Activated CD8-positive, alpha-beta T cell treated with anti-CD3 and anti-CD28 coated beads for 36 hours (primary cell): ENCODE measurements at regions not wholly inside any gene's neighbourhood (a gene's known extent, or its start where the extent isn't known, plus 50 kb on each side); places are given as distances from the start of the nearest gene placed in this dataset.

Source experiments
- ATAC-seq: fragments of 200-7000 bp; cut with Tn5 transposase; one replicate; pipeline ENCODE4 v1.10.0; 2021; ENCODE audit warnings: mild to moderate bottlenecking, moderate library complexity
- CTCF ChIA-PET: fragments of 350-600 bp; sonication (Branson Sonifier 250); formaldehyde crosslinking; loops from one replicate; lab custom pipeline; 2021; ENCODE audit warnings: antibody characterized with exemption; lab: Charles Lee
- POLR2A ChIA-PET: fragments of 350-600 bp; sonication (Branson Sonifier 250); formaldehyde crosslinking; loops from one replicate; lab custom pipeline; 2021; ENCODE audit warnings: antibody characterized with exemption; lab: Charles Lee
- DNase-seq: peaks from one replicate; pipeline ENCODE4 v3.0.0-alpha.2; 2020
- H3K27ac Mint-ChIP-seq: one replicate; pipeline ENCODE4 v1.8.0; 2021; ENCODE audit warnings: mild to moderate bottlenecking, mixed read lengths
- H3K27me3 Mint-ChIP-seq: one replicate; pipeline ENCODE4 v1.8.0; 2021; ENCODE audit warnings: mixed read lengths
- H3K36me3 Mint-ChIP-seq: one replicate; pipeline ENCODE4 v1.8.0; 2021; ENCODE audit warnings: low read depth, mixed read lengths
- H3K4me1 Mint-ChIP-seq: one replicate; pipeline ENCODE4 v1.8.0; 2021; ENCODE audit warnings: low read depth, mixed read lengths
- H3K4me3 Mint-ChIP-seq: one replicate; pipeline ENCODE4 v1.8.0; 2021; ENCODE audit warnings: mild to moderate bottlenecking, moderate library complexity, mixed read lengths
- H3K9me3 Mint-ChIP-seq: one replicate; pipeline ENCODE4 v1.8.0; 2021; ENCODE audit warnings: mixed read lengths
- intact Hi-C: fragments of 100-400 bp; cut with micrococcal nuclease; formaldehyde crosslinking; loops from one replicate; pipeline ENCODE4 v1.10.0; 2022
- TF ChIP-seq, protein P1 (sequence below): fragments of 200-600 bp; IDR thresholded peaks from one replicate; pipeline ENCODE4 v1.8.0; 2022; ENCODE audit warnings: antibody characterized with exemption, mild to moderate bottlenecking

DNA sequence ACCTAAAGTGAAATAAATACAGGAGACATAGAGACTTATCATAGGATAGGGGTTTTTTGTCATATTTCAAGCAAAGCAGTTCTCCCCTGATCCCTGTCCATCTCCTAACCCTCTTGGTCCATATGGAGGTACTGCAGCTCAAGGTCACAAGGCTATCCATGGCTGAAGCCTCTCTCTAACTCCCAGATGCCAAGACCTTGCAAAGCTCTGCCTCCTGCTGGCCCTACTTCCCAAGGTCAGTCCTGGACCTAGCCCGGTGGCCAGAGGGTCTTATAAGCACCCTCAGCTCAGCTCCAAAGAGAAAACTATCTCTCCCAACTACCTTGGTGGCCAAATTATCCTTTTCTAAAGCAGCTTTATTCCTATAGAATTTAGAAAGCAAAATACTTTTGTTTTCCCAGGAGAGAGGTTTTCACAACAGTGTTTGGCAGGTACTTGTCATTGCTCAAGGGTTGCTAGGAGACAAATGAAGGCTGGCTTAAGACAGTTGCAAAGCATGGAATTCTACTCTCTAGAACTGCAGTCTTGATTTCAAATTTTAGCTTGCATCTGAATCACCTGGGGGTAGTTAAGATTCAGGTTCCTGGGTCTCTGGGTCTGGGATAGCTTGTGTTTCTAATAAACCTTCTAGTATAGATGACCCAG, 121.5 kb downstream of the XCL2 start:
- no peaks in the 10 kb centered on the region for H3K27me3 Mint-ChIP-seq
- ATAC-seq (no peak), DNase-seq (no peak)
- H3K4me1 Mint-ChIP-seq: peaks cover 29% of the 10 kb centered on the region
- TF ChIP-seq, protein P1, sequence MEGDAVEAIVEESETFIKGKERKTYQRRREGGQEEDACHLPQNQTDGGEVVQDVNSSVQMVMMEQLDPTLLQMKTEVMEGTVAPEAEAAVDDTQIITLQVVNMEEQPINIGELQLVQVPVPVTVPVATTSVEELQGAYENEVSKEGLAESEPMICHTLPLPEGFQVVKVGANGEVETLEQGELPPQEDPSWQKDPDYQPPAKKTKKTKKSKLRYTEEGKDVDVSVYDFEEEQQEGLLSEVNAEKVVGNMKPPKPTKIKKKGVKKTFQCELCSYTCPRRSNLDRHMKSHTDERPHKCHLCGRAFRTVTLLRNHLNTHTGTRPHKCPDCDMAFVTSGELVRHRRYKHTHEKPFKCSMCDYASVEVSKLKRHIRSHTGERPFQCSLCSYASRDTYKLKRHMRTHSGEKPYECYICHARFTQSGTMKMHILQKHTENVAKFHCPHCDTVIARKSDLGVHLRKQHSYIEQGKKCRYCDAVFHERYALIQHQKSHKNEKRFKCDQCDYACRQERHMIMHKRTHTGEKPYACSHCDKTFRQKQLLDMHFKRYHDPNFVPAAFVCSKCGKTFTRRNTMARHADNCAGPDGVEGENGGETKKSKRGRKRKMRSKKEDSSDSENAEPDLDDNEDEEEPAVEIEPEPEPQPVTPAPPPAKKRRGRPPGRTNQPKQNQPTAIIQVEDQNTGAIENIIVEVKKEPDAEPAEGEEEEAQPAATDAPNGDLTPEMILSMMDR: no peak
- no peaks in the 10 kb centered on the region for H3K9me3 Mint-ChIP-seq
- intact Hi-C loops: no loop called here
- CTCF ChIA-PET: interaction anchor here (0.6 to 5.3 kb wide), 8 partner anchors 13 to 926 kb away, joined by 3 to 31 read pairs (median 4); no protein-coding TSS in a partner anchor
- H3K36me3 Mint-ChIP-seq: no peaks in the 10 kb centered on the region
- no peak overlapping the region for H3K4me3 Mint-ChIP-seq
- peak overlapping the region; percentile 52 for H3K27ac Mint-ChIP-seq
- POLR2A ChIA-PET: interaction anchor here (1.1 to 1.5 kb wide), 2 partner anchors 81 to 91 kb away, joined by 3 read pairs; no protein-coding TSS in a partner anchor

DNA sequence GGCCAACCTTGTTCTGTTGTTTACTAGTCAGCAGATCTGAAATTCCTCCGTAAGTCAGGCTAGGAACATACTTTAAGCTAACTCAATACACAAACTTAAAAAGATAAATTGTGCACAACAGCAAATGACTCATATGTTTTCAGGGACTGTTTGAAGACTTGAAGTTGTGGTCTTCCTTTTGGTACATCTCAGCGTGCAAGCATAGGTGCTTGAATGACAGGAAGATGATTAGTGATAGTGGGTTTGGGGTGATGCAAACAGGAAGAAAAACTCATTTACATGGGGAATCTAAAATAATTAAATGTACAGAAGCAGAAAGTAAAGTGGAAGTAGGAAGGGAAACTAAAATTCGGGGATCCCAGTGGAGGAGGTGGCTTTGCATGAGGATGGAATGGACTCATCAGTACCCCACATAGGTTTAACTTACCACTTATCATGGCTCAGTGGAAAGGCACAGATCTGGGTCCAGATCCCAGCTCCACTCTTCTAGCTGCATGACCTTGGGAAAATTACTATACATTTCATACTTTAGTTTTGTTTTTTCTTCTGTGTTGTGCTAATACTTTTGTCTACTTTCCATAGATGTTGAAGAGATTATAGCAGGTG, 122.3 kb downstream of the XCL2 start:
- peaks cover 29% of the 10 kb centered on the region for H3K4me1 Mint-ChIP-seq
- TF ChIP-seq, protein P1: no peak
- DNase-seq (no peak), ATAC-seq (peak; percentile 90)
- H3K36me3 Mint-ChIP-seq: no peaks in the 10 kb centered on the region
- H3K27me3 Mint-ChIP-seq: no peaks in the 10 kb centered on the region
- peak overlapping the region; percentile 22 for H3K4me3 Mint-ChIP-seq
- intact Hi-C loops: no loop called here
- H3K27ac Mint-ChIP-seq: peak overlapping the region; percentile 89
- CTCF ChIA-PET: interaction anchor here (0.6 to 3.6 kb wide), 6 partner anchors 13 to 927 kb away, joined by 3 to 31 read pairs (median 3); no protein-coding TSS in a partner anchor
- H3K9me3 Mint-ChIP-seq: no peaks in the 10 kb centered on the region
- POLR2A ChIA-PET: interaction anchor here (0.9 to 1.5 kb wide), 3 partner anchors 79 to 91 kb away, joined by 3 read pairs; no protein-coding TSS in a partner anchor

DNA sequence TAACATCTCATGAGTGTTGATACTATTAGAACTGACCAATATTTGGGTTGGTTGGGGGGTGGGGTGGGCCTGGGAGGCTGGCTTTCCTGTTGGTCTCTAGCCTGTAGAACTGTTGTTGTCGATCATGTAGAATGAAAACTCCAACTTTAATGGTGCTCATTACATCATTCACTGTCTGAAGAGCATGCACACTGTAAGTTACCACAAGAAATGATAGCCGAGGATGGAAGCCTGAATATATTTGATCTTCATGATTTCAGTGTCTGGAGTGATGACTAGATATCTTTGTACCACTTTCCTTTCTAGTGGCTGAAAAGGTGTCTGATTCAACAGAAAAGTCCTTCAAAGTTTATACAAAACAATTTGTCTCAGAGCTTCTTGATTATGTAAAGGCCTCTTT, 123.6 kb downstream of the XCL2 start:
- H3K27ac Mint-ChIP-seq: peak overlapping the region; percentile 48
- DNase-seq: no peak
- CTCF ChIA-PET: interaction anchor here (3.6 kb wide), 1 partner anchor 77 kb away, joined by 31 read pairs; no protein-coding TSS in a partner anchor
- no peak for ATAC-seq
- H3K36me3 Mint-ChIP-seq: no peaks in the 10 kb centered on the region
- no peaks in the 10 kb centered on the region for H3K27me3 Mint-ChIP-seq
- POLR2A ChIA-PET: no interaction called here
- no peaks in the 10 kb centered on the region for H3K9me3 Mint-ChIP-seq
- H3K4me1 Mint-ChIP-seq: peaks cover 31% of the 10 kb centered on the region
- TF ChIP-seq, protein P1: no peak
- no peak overlapping the region for H3K4me3 Mint-ChIP-seq
- intact Hi-C loops: no loop called here

DNA sequence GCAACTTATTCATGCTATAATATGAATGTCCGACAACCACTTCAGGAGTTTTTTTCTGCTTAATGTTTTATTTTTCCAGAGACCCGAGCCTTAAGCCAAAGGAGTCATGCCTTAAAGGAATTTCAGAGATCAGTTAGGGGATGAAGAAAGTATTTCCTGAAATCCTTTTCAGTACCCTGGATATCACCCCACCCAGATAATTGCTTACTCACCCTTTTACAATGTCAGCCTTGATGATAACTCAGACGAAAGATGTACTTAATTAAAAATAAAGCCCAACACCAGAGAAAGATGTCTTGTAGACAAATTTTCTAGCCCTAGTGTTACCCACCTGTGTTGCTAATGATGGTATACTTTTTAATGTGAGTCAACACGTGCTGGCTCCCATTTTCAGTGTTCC, 124.1 kb downstream of the XCL2 start:
- Mint-ChIP-seq H3K4me1 (peaks cover 31% of the 10 kb centered on the region), H3K4me3 (no peak overlapping the region), H3K36me3 (no peaks in the 10 kb centered on the region), H3K27me3 (no peaks in the 10 kb centered on the region), H3K9me3 (no peaks in the 10 kb centered on the region), H3K27ac (peak overlapping the region; percentile 10)
- ATAC-seq (no peak), DNase-seq (no peak)
- intact Hi-C loops: no loop called here
- TF ChIP-seq, protein P1: no peak
- CTCF ChIA-PET: interaction anchor here (3.6 kb wide), 1 partner anchor 77 kb away, joined by 31 read pairs; no protein-coding TSS in a partner anchor
- POLR2A ChIA-PET: no interaction called here

DNA sequence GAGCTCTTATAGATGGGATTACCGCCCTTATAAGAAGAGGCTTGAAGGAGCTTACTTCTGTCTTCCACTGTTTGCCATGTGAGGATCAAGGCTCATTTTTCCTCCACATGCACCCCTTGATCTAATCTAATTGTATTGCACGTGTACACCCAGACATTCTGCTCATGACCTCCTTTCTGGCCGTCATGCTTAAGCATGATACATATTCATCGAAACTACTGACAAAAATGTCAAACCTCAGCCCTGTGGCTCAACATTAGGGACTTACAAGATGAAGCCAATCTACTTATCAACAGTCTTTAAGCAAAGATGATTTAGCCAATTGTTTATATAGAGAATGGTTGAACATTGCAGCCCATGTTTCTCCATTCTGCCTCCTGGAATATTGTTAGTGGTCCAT, 127.6 kb downstream of the XCL2 start:
- intact Hi-C loops: no loop called here
- no peak overlapping the region for H3K27ac Mint-ChIP-seq
- H3K36me3 Mint-ChIP-seq: no peaks in the 10 kb centered on the region
- H3K27me3 Mint-ChIP-seq: no peaks in the 10 kb centered on the region
- ChIA-PET POLR2A (no interaction called here), CTCF (interaction anchor here (1.0 kb wide), 1 partner anchor 73 kb away, joined by 3 read pairs; no protein-coding TSS in a partner anchor)
- peaks cover 2% of the 10 kb centered on the region for H3K9me3 Mint-ChIP-seq
- H3K4me1 Mint-ChIP-seq: peaks cover 18% of the 10 kb centered on the region
- no peak overlapping the region for H3K4me3 Mint-ChIP-seq
- ATAC-seq (no peak), DNase-seq (no peak)
- TF ChIP-seq, protein P1: no peak
